HG03378 (cell line): ENCODE measurements at regions not wholly inside any gene's neighbourhood (a gene's known extent, or its start where the extent isn't known, plus 50 kb on each side); places are given as distances from the start of the nearest gene placed in this dataset.

Source experiments
- ATAC-seq: cut with Tn5 transposase; IDR thresholded peaks from one replicate; pipeline ENCODE4 v1.9.1; 2021; ENCODE audit warnings: mild to moderate bottlenecking, moderate library complexity; ENCODE audit not compliant: unreplicated experiment

GRCh38 chr11:123378096-123378495 lies 52.0 kb upstream of the GRAMD1B start:
- no peak for ATAC-seq

- no peak for ATAC-seq
These were observed 52.7 kb upstream of the GRAMD1B start for GRCh38 chr11:123377355-123377754.

- no peak for ATAC-seq
These were observed 54.2 kb upstream of the GRAMD1B start for GRCh38 chr11:123375832-123376231.

GRCh38 chr11:123374622-123374968 lies 55.5 kb upstream of the GRAMD1B start:
- no peak for ATAC-seq

GRCh38 chr11:123373754-123374621 lies 56.1 kb upstream of the GRAMD1B start:
- ATAC-seq, result no peak

- ATAC-seq, result no peak
These were observed 58.4 kb upstream of the GRAMD1B start for GRCh38 chr11:123371506-123372297.

GRCh38 chr11:123366924-123367323 lies 63.1 kb upstream of the GRAMD1B start:
- ATAC-seq, result no peak

GRCh38 chr11:123365955-123366354 lies 64.1 kb upstream of the GRAMD1B start:
- no peak for ATAC-seq

GRCh38 chr11:123364080-123364479 lies 66.0 kb upstream of the GRAMD1B start:
- ATAC-seq, result no peak

- ATAC-seq, result no peak
These were observed 66.5 kb upstream of the GRAMD1B start for GRCh38 chr11:123363556-123363955.

- ATAC-seq, result no peak
These were observed 67.1 kb upstream of the GRAMD1B start for GRCh38 chr11:123362941-123363340.

GRCh38 chr11:123362186-123362585 lies 67.9 kb upstream of the GRAMD1B start:
- ATAC-seq, result no peak

GRCh38 chr11:123361110-123361509 lies 69.0 kb upstream of the GRAMD1B start:
- ATAC-seq, result no peak

GRCh38 chr11:123360267-123360936 lies 69.7 kb upstream of the GRAMD1B start:
- ATAC-seq, result no peak

- no peak for ATAC-seq
These were observed 71.9 kb upstream of the GRAMD1B start for GRCh38 chr11:123357990-123358827.

- ATAC-seq, result no peak
These were observed 72.6 kb upstream of the GRAMD1B start for GRCh38 chr11:123357353-123357989.

GRCh38 chr11:123356539-123356938 lies 73.5 kb upstream of the GRAMD1B start:
- no peak for ATAC-seq

- ATAC-seq, result no peak
These were observed 75.6 kb upstream of the GRAMD1B start for GRCh38 chr11:123354371-123354975.

- ATAC-seq, result no peak
These were observed 78.7 kb upstream of the GRAMD1B start for GRCh38 chr11:123351375-123351774.

GRCh38 chr11:123349382-123349781 lies 80.7 kb upstream of the GRAMD1B start:
- ATAC-seq, result no peak
